ENCODE measurements at regions not wholly inside any gene's neighbourhood (a gene's known extent, or its start where the extent isn't known, plus 50 kb on each side); places are given as distances from the start of the nearest gene placed in this dataset.
"Not testable (repeated sequence)": the region's sequence is repeated elsewhere in the genome, so short reads cannot be mapped to it uniquely, and the experiment has no call there.

- no peak for DNase-seq
Measured at GRCh38 chr14:37791384-37792036, 196.1 kb downstream of the TTC6 start.

DNA sequence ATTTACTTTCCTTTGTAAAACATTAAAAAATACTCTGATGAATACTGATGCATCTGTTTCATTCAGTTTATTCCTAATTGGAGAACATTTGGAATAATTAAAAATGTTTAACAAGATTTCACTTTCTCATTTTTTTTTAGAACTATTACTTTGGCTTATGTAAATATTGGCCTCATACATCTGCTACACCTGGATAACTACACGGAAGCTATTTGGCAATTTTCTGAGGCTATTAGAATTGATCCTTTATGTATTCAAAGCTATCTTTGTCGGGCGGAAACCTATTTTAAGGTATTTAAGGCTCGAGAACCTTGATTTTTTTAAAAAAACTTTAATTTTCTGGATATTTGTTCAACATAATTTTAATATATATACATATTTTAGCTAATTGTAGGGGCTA, 196.7 kb downstream of the TTC6 start:
- no peak for DNase-seq

DNA sequence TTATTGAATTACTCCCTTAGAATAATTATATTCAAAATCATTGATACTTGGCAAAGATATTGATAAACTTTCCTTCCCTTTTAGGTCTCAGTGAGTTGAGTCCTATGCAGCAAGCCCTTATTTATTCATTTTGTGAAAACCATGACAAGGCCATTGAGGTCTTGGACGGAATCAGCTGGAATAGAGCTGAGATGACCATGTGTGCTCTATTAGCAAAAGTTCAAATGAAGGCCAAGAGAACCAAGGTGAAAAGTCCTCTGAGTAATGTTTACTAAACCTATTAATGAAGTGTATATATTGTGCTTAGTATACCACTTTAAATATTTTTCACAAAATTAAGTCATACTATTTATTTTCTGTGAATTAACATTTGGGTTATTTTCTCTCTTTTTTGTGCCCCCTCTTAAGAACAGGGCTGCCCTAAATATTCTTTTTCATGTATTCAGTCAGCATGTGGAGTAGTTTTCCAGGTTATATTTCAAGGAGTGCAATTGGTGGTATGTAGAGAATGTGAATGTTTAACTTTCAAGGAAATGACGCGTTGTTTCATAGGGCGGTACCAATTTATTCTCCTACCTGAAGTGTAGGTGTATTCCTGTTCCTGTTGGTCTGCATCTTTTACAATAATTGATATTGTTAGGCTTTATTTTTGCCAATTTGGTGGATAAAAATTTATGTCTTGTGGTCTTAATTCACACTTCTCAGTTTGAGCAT, 201.4 kb downstream of the TTC6 start:
- no peak for DNase-seq

GRCh38 chr14:37797675-37798074, 202.2 kb downstream of the TTC6 start:
- no peak for DNase-seq

DNA sequence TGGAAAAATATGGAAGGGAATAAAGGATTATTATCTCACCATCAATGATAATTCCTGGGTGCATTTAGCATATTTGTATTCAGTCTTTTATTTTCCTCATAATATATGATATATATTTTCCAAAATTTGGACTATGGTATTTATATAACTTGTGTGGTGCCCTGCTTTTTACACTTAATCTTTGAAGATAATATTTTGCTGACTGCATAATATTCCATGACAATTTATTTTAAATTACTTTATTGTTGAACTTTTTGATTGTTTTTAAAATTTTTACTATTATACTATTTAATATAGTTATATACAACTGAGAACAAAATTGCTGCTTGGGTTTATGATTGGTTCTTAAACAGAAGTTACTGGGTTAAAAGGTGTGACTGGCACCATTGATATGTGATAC, 212.3 kb downstream of the TTC6 start:
- no peak for DNase-seq

DNA sequence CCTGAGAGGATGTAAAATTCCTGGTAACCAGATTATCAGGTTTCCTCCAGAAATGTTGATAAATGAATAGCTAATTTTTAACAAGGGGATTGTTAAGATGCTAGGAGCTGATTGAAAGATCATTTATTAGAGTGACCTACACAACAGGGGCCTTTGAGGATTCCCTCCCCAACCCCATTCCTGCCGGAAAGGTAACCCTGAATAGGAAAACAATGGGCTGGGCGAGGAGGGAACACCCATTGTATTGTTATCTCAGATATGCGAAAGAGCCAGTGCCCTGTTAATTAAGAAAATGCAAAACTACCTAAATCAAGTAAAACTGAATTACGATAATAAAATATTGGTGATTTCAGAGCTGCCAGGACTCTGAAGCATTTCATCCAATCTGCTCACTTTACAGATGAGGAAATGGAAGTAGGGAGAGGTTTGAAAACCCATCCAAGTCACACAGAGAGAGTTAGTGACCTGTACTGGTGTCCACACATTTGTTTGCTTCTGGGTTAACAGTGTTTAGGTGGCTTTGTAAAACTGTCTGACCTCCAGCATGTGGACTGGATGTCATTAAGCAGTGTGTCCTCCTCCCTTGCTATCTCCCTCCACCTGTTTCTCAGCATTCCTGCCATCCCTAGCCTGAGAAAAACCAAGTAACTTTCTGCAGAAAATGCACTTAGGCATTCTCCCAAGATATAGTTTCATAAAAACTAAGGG, 214.8 kb downstream of the TTC6 start:
- DNase-seq: no peak

- no peak for DNase-seq
Measured at GRCh38 chr14:37813732-37814131, 218.3 kb downstream of the TTC6 start.

DNA sequence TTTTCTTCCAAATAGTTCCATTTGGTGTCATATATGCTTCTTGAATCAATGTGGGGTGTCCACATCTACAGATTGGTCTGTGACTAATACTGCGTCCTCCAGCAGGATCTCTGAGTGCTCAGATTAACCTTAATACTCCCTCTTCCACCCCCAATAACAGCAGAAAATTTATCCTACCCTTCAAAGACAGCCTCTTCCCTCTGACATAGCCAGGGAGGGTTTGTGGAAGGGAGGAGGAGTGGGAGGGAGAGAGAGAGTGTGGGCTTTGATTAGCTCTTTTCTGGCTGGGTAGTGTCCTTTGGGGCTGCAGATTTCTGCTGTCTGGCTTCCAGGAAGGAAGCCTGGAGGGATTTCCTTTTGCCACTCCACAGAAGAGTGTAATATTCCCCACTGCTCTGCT, 220.7 kb downstream of the TTC6 start:
- no peak for DNase-seq

- DNase-seq: no peak
Measured at GRCh38 chr14:37816743-37817295, 221.4 kb downstream of the TTC6 start.

- no peak for DNase-seq
Measured at GRCh38 chr14:37819155-37820015, 224.0 kb downstream of the TTC6 start.

- DNase-seq: not testable (repeated sequence)
Measured at GRCh38 chr14:37820810-37821209, 225.4 kb downstream of the TTC6 start.

DNA sequence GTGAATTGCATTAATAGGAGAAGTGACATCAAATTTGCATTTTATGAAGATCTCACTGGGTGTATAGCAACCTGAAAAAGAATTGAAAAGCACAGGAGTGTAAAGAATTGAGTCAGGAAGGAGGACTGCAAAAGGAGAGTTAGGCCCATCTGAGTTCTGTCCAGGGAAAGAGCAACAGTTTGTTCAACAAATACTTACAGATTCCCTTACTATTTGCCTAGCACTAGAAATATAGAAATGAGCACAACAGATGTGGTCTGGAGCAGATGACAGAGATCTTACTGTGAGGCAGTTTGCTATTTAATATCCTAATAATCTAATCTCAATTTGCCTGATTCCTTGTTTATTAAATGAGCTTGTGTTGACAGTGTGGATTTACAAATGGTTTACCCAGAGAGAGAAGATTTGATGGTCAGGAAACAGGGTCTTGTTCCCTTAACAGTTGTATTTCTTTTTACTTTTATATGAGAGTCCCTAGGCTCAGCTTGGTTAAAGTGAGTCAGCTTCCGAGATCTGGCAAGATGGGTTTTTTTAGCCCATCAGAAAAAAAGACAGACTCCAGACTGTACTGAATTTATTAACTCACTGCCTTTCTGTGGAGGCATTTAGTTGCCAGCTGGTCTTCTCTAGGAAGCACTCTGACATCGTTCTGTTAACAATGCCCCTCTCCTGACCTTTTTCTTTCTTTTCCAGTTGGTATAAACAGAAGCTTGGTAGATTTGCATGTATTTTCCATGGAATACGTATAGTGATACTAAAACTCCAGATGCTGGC, 229.7 kb downstream of the TTC6 start:
- no peak for DNase-seq

GRCh38 chr14:37826869-37827268, 231.4 kb downstream of the TTC6 start:
- DNase-seq: no peak

DNA sequence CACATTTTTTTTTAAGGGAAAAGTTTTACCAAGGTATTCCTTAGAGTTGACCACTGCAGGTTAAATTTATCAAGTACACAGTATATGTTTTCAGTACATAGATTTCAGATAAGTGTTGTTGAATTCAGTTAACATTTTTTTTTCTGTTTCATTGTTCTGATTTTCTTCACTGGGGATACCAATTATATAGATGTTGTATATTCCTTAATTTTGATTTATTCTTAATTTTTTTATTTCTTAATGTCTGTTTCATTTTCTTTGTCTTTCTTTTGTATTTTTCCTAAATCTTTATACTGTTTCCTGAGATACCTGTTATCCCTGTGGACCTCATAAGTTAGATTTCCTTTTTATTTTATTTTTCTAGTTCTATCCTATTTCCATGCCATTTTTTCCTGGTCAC, 234.8 kb downstream of the TTC6 start:
- DNase-seq: no peak

GRCh38 chr14:37834275-37834674, 238.8 kb downstream of the TTC6 start:
- no peak for DNase-seq

- not testable (repeated sequence) for DNase-seq
Measured at GRCh38 chr14:37838778-37839177, 243.3 kb downstream of the TTC6 start.

DNA sequence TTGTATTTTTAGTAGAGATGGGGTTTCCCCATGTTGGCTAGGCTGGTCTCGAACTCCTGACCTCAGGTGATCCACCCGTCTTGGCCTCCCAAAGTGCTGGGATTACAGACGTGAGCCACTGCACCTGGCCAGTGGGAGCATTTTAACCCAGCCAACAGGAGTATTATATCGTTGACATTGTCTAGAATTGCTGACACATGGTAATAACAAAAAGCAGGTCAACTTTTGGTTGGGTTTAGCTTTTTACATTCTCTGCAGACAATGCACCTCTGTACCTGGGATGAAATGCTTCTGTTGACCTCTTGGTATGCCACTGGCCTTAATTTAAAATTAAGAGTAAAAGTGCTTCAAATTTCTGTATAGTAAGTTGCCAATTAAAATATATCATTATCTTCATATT, 245.6 kb downstream of the TTC6 start:
- DNase-seq: not testable (repeated sequence)

DNA sequence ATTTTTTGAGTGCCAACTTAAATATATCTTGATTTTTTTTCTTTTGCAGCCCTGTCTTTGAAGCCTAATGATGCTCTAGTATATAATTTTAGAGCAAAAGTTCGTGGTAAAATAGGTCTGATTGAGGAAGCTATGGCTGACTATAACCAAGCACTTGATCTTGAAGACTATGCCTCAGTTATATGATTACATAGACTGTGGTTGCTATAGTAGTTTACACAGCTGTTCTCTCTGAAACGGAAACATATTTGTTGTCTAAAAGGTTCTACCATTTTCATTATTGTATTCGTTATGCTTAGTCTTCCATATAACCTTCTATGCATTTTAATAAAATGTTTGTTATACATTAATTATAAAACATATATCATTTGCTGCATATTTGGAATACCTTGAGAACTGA, 246.7 kb downstream of the TTC6 start:
- no peak for DNase-seq

- no peak for DNase-seq
Measured at GRCh38 chr14:37843954-37844607, 248.7 kb downstream of the TTC6 start.

DNA sequence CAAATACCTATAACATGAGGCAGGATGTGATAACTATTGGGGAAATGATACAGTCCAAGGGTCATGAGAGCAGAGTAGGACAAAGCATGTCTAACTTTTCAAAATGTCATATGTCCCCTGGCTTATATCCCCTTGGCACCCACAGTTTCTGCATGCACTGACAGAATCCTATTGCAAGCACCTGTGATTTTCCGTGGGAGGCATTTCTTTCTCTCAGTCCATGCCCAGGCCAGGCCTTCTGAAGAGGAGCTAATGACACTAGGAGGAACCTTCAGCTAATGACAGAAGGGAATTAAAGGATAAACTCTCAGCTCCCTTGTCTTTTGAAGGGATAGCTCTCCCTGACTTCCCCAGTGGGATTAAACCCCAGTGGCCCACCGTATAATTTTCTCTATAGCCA, 249.2 kb downstream of the TTC6 start:
- DNase-seq: no peak

- DNase-seq: no peak
Measured at GRCh38 chr14:37848985-37849621, 253.7 kb downstream of the TTC6 start.
